ENCODE measurements at regions not wholly inside any gene's neighbourhood (a gene's known extent, or its start where the extent isn't known, plus 50 kb on each side); places are given as distances from the start of the nearest gene placed in this dataset.
A peak's percentile ranks its signal among the peaks of the same experiment; 100 is the strongest.

DNA sequence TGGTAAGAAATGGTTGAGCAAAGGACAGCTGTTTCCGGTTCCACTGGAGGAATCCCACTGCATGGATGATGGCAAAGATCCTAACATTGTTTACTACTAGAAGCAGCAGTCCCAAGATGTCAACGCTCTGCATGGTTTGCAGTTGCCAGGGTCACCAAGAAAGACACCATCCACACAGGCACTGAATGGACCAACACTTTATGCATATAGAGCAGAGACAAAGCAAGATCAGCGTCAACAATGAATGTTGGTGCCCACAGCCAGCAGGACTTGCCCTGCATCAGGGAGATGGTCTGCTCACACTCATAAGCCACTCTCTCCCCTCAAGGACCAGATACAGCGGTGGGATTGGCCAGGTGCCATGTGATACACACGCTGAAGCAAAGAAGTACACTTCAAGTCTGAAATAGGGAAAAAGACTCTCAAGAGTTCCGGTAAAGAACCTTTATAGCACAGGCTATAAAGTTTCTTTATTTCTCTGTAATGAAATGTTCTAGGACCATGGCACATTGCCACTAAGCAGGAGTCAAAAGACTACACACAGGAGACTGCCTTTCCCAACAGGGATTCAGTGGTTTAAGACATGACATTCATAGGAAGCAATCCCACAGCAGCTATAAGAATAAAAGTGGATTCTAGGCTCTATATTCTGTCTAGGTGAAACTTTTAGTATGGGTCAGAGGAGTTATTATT, 133.2 kb upstream of the EPHA4 start:
- DNase-seq, result no peak

DNA sequence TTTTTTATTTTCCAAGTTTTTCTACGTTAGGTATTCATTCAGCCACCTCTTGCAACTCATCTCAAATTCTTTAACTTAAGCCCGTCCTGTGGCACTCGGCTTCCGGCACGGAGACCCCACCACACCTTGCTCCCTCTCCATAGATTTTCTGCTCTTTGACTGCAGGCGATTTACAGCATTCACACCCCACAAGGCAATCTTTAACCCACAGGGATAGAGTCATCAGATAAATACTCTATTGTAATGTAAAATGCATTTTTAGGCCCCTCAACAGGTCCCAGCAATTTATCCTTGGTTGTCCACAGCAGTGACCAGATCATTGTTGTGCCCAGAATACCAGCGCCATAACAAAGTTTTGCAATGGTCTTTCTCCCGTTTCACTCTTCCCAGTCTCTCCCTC, 132.3 kb upstream of the EPHA4 start:
- DNase-seq, result no peak

DNA sequence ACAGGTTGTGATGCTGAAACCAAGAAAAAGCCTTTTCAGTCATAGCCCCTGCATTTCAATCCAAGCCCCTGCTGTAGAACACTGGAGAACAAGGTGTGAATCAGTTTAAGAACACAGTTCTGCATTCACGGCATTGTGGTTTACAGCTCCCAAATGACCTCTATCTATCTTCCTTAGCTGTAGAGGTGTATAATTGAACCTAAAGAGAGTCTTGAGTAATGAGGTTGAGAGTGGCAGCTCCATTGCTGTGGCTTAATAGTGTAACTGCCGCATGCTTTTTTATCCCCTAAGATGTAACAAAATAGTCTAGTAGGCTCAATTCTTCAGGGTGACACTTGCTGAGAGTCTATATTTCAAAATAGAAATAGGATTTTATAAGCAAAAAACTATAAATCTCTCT, 121.3 kb upstream of the EPHA4 start:
- no peak for DNase-seq

DNA sequence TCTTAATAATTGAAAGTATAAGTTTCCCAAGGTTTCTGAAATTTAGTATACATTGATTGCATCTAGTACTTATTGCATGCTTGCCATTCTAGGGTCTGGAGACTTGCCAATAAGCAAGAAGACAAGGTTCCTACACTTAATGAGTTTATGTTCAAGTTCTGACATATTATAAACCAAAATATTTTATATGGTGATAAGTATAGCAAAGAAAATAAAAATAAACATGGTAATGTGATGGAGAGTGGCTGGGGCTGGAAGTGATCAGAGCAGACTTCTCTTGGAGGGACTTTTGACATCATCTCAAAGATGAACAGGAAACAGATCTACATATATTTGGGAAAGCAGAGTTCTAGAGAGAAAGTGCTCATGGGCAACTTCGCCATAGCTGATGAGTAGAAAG, 119.5 kb upstream of the EPHA4 start:
- no peak for DNase-seq

DNA sequence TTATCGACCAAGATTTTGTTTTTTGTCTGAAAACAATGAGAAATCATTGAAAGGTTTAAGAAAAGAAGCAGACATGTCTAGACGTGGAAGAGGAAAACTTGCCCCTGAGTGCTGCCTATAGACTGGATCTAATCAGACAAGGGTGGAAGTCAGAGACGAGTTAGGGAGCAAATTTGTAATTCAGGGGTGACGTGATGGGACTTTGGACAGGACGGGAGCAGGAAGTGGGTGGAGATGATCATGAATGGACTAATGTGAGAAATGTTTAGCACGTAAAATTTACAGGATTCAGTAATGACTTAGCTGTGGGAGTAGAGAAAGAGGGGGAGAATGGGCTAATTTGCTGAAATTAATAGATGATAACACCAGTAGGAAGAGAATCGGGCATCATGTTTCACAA, 117.0 kb upstream of the EPHA4 start:
- DNase-seq, result no peak

DNA sequence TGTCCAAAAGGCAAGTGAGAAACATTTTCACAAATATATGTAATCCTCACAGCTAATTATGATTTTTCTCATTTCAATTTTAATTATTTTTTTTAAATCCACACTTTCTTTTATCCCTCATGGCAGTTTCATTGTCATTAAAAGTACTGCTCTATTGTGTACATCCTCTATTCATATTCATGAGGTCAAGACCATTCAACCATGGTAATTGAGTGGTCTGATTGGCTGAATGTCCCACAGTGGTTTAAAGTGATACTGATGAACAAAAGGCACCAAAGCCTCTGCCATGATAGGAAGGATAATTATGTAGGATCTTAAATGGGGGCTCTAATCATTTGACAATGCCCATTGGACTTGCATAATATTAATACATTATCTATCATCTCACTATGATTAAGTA, 108.4 kb upstream of the EPHA4 start:
- DNase-seq, result no peak

DNA sequence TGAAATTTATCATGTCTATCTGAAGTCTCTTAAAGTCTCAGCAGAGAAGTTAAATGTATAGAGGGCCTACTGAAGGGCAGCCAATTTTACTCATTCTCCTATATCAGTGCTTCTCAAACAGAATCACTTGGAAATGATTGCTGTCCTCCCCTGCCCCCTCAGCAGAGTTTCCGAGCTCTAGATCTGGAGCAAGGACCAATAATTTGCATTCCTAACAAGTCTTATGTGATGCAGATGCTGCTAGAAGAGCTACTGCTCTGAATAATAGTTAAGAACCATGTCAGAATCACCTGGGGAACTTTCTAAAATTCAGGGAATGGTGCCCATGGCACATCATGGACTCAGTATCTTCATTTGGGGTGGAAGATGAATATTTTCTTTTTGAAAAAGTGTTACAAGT, 105.6 kb upstream of the EPHA4 start:
- DNase-seq, result no peak

DNA sequence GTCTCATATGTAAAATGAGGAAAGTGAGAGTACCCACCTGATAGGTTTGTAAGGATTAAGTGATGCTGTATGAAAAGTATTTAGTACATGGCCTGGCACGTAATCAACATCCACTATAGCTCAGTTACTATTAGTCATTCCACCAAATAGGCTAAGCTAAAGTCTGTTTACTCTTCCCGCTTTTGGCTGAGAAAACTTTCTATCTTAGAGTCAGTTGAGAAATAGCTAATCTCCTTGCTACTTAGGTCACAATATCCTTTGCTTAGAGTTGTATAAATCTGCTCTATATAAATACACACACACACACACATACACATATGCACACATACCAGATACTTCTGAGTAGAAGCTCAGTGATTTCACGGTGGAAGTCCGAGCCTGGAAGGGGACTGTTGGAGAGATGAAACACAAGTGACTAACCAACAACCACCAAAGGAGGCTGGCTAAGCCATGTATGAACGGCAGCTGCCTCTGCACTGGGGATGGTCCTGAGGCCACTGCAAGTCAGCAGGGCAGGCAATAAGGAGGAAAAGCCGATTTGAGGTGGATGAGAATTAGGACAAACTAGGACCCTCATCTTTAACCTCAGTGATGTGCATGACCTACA, 104.6 kb upstream of the EPHA4 start:
- DNase-seq, result no peak

DNA sequence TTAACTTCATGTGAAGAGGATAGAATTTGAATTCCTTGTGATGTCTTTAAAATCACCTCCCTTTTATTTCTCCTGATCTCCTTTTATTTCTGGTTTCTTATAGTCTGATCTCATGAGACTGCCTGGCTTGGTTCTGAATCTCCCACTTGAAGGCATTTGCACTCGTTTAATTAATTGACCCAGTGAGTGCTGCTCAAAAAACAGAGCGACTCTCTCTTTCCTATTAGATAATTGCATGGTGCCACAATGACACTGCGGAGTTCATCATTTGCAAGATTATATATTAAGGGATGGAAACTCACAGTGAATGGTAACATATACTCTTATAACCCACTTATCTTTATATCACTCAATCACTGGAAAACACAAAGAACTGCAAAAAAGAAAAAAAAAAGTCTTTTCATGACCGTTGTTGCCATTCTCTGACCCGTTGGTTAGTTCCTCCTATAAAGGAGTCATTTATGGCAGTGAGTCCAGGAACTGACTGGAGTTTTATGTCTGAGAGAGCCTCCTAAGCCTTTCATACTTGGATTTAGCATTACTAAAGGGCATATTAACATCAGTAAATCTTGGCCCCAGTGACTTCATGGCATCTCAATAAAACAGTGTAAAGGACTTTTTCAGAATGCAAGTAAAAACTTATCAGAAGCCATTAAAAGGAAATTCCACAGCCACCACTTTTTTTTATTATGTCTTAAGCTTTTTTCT, 103.3 kb upstream of the EPHA4 start:
- DNase-seq, result no peak

DNA sequence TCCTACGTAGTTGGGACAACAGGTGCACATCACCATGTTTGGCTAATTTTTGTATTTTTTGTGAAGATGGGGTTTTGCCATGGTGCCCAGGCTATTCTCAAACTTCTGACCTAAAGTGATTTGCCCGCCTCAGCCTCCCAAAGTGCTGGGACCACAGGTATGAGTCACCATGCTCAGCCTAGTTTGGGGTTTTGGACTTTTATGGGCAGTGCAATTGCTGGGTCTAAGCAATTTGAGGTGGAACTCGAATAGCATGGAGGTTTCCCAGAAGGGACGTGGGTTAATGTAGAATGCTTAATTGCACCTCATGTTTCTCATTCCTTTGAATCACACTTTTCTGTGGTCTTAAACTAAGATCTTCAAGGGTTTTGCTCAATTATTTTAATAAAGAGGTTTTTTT, 102.3 kb upstream of the EPHA4 start:
- no peak for DNase-seq

DNA sequence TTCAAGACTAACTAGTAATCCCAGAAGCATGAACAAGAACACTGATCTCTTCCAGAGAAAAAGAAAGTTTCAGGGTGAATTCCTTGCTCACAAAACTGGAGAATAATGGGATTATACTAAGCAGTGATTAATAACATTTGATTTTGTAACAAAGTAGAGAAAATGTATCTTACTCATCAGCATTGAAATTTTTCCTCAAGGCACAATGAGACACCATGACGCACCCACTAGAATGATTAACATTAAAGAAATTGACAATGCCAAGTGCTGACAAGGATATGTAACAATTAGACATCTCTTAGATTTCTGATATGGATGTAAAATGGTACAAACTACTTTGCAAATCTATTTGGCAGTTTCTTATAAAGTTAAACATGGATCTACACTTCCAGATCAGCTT, 101.1 kb upstream of the EPHA4 start:
- no peak for DNase-seq

DNA sequence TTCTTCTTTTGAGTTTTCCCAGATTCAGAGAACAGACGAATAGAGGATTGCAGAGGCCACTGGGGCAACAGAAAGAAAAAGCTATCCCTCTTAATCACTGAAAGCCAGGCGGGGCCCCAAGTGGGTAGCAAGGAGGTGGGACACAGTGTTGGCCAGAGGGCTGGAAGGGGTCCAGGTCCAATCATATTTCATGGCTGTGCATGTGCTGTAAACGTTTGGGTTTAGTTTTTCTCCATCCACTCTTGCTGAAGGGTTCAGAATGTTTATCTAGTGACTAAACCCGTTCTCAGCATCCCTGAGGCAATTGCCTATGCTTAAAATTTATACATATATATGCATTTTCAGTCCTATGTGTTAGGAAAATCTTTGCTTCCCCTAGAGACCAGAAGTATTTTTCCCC, 99.4 kb upstream of the EPHA4 start:
- no peak for DNase-seq

DNA sequence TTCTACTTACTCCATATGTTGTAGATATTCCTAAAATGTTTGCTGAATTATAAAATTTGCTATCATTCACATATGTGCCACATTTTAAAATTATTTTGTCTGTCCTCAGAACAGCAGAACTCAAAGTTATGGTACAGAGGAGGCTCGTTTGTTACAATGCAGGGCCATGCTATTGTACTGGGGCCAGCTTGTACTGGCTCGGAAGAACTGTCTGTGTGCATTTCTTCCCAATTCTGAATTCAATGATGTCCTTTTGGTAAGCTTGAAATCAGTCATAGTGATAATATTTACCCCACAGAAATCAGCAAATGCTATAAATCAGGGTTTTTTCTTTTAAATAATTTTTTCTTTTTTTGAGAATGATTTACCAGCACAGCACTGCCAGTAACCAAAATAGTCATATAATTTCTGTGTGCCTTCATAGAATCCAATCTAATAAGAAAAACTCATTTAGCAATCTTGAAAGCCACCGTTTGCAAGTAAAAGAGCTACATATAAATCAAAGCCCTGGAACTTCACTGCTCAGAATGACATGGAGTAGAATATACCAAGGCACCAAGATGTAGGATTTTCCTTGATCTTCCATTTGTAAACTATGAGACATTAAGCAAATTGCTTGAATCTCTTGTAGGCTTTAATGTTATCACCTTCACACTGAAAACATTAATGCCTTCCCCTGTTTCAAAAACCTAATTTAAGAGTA, 90.7 kb upstream of the EPHA4 start:
- no peak for DNase-seq

DNA sequence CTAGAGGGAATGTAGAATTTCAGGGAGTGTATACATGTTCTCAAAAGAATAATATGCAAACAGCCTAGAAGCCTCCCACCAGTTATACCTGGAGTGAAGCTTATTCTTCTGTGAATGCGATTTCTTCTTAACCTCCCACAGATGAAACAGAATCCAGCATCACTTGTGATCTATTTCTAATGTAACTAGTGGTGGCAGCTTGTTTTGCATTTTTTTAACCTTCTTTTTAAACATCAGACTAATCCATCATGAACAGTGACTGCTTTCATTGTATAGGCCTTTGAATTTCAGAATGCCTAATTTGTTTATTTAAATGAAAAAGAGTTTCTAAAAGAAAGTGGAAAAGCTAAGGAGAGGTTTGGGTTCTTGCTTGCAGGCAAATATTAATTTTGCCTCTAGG, 85.7 kb upstream of the EPHA4 start:
- no peak for DNase-seq

DNA sequence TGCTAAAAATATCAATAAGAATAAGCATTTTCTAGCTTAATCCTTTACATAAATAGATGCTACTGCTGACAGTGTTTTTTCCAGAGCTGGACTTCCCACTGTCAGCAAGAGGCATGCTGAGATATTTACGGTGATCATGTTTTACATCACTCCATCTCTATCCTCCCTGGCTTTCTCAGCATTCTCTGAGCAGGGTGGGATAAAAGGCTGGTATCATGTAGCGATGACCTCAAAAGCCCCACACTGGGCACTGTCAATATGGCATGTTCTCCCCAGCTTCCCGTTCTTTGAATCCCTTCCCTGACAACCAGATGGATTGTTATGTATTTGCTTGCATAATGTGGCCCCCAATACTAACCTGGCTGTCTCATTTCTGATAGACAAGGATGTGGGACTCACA, 83.2 kb upstream of the EPHA4 start:
- no peak for DNase-seq

DNA sequence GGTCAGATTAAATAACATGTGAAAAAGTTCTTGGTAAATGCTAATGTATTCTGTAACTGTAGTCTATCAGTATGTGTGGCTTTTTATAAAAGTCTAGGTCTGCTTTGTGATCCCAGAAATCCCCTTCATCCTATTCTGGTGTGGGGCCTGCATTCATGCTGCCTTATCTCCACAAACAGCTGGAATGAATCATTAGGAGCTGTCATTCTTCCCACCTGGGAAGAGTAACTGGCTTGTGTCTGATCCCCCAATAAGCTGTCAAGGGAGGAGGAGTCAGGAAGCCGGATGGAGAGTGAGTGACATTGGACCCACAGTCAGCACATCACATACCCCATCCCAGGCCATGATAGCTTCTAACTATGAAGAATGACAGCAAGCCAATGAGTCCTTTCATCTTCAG, 81.1 kb upstream of the EPHA4 start:
- DNase-seq, result no peak

DNA sequence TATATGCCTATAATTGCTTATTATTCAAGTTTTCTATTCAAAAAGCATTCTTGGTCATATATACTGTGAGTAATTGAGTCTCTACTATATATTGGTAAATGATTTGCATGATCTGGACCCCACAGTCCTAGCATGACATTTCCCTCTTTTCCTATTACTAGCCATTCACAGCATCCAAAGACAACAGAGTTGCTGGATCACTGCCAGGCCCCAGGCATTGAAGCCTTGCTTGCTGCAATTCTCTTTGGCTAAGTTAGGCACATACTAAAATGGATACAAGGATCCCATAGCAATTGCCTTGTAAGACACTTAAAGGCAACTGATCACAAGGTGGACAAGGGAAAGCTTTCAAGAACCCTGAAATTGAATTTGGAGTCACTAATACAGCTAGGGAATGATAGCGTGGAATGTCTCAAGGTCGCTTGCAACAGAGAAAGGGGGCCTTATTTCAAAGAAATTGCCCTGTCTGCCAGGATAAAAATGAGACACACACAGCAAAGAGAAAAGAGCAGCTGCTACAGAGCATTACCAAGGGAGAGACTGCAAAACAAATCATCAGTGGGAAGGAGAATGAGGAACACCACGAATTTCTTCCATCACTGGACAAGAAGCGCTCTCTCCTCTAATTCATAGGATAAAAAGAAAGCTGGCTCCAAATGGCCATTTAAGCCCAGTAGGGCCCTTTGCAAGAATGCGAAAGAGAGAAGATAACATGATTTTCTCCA, 77.1 kb upstream of the EPHA4 start:
- DNase-seq, result peak in 20 of 56 donors; percentile 0 to 31 (median 4)

DNA sequence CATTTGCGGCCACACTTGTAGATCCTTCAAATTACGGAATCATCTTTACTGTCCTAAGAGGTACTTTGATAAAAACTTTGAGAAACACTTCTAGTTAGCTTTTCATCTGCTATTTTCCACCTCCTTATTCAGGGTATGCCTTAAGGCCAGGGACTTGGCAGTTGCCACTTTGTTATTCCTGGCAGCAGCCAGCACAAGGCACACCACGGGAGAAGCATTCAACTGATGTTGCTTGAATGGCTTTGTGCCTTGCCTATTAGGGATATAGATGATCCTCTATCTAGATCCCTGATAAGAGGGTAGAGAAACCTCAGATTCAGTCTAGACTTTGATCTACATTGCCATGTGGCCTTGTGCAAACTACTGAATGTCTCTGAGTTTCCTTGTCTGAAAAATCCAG, 70.3 kb upstream of the EPHA4 start:
- no peak for DNase-seq

DNA sequence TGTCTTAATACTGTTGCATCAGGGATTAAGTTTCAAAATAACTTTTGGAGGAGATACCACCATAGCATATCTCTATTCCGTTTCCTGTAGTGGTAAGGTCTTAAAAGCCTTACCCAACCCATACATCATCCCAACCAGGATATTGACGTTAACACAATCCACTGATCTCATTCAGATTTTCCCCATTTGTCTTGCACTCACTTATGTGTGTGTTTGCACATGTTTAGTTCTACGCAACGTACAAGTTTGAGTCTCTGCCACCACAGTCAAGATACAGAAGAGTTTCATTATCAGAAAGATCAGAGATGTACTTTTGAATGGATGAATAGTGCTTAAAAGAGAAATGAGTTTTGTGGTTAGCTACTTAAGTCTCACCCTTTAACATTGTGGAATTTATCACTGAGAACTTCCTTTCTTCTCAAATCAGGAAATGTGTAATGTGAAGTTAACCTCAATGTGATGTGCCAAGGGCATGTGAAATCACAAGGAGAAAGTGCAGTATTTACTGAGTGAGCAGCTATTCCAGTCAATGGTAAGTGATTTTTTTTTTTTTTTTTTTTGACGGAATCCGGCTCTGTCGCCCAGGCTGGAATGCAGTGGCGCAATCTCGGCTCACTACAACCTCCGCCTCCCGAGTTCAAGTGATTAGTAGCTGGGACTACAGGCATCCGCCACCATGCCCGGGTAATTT, 69.2 kb upstream of the EPHA4 start:
- DNase-seq, result no peak

DNA sequence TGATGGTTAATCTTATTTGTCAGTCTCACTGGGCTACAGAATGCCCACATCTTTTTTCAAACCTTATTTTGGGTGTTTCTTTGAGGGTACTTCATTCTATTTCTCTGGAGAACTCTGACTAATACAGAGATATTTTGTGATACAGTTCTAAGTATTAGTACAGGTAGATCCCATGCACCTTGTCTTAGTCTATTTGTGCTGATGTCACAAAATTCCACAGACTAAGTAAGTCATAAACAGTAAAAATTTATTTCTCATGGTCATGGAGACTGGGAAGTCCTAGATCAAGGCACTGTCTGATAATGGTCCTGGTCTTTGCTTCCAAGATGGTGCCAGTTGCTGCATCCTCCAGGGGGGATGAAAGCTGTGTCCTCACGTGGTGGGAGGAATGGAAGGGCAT, 68.6 kb upstream of the EPHA4 start:
- no peak for DNase-seq

DNA sequence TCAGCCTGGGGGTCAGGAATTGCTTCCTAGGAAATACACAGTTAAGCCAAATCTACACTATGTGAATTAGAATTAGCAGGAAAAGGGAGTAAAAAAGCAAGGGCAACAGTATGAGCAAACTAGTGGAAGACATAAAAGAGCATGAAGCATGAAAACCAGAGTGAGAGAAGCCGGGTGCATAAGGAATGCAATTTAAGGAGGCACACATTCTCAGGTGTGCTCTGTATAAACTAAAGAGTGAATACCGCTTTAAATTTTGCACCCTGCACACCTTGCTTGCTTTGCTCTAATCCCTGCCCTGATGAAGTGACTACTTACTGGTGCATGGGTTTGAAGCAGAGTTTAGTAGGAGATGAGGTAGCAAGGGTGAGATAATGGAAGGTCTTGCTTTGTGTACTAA, 65.7 kb upstream of the EPHA4 start:
- DNase-seq, result no peak

Data from amygdala (tissue), 56 donors.